ENCODE measurements at regions not wholly inside any gene's neighbourhood (a gene's known extent, or its start where the extent isn't known, plus 50 kb on each side); places are given as distances from the start of the nearest gene placed in this dataset.

- H3K27me3 Mint-ChIP-seq (ENCODE audit: insufficient read depth) = no peaks in the 10 kb centered on the region
- H3K27ac Mint-ChIP-seq = no peak overlapping the region
- no peak overlapping the region for H3K4me3 Mint-ChIP-seq
- H3K36me3 Mint-ChIP-seq (ENCODE audit: low read depth) = peaks cover 17% of the 10 kb centered on the region
- H3K9me3 Mint-ChIP-seq = no peaks in the 10 kb centered on the region
- TF ChIP-seq, protein P1, sequence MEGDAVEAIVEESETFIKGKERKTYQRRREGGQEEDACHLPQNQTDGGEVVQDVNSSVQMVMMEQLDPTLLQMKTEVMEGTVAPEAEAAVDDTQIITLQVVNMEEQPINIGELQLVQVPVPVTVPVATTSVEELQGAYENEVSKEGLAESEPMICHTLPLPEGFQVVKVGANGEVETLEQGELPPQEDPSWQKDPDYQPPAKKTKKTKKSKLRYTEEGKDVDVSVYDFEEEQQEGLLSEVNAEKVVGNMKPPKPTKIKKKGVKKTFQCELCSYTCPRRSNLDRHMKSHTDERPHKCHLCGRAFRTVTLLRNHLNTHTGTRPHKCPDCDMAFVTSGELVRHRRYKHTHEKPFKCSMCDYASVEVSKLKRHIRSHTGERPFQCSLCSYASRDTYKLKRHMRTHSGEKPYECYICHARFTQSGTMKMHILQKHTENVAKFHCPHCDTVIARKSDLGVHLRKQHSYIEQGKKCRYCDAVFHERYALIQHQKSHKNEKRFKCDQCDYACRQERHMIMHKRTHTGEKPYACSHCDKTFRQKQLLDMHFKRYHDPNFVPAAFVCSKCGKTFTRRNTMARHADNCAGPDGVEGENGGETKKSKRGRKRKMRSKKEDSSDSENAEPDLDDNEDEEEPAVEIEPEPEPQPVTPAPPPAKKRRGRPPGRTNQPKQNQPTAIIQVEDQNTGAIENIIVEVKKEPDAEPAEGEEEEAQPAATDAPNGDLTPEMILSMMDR (IDR thresholded peaks at IDR 0.05) = peak; percentile 70
- no peaks in the 10 kb centered on the region for H3K4me1 Mint-ChIP-seq (ENCODE audit: low read depth)
- DNase-seq = no peak
Measured at GRCh38 chr19:5225486-5226345, 114.9 kb downstream of the PTPRS start.

GRCh38 chr19:5224480-5224879 is 116.1 kb downstream of the PTPRS start:
- peaks cover under 1% of the 10 kb centered on the region for H3K27me3 Mint-ChIP-seq (ENCODE audit: insufficient read depth)
- no peak for DNase-seq
- H3K27ac Mint-ChIP-seq = no peak overlapping the region
- no peaks in the 10 kb centered on the region for H3K4me1 Mint-ChIP-seq (ENCODE audit: low read depth)
- TF ChIP-seq, protein P1 (IDR thresholded peaks at IDR 0.05) = no peak
- no peak overlapping the region for H3K4me3 Mint-ChIP-seq
- no peaks in the 10 kb centered on the region for H3K9me3 Mint-ChIP-seq
- peaks cover 25% of the 10 kb centered on the region for H3K36me3 Mint-ChIP-seq (ENCODE audit: low read depth)

DNA sequence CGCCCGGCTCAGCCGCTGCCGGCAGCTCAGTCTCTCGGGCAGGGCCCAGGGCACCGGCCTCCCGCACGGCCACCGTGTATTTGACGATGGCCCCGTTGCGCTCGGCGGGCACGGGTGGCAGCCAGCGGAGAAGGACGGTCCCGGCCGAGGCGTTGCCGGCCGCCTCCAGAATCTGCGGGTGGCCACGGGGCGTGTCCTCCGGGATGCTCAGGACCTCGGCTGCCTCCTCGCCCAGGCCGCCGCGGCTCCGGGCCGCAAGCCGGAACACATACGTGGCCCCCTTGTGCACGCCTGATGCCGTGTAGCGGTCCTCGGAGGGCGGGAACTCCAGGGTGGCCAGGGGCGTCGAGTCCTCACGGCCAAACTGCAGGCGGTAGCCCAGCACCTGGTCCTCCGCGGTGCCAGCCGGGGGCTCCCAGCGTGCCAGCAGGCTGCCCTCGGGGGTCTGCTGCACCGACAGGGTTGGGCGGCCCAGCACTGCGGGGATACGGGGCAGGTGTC is 117.7 kb downstream of the PTPRS start:
- Mint-ChIP-seq H3K27me3 (ENCODE audit: insufficient read depth) (peaks cover 1% of the 10 kb centered on the region), H3K9me3 (no peaks in the 10 kb centered on the region), H3K27ac (no peak overlapping the region), H3K36me3 (ENCODE audit: low read depth) (peaks cover 34% of the 10 kb centered on the region), H3K4me1 (ENCODE audit: low read depth) (no peaks in the 10 kb centered on the region), H3K4me3 (no peak overlapping the region)
- TF ChIP-seq, protein P1 (IDR thresholded peaks at IDR 0.05) = no peak
- DNase-seq = no peak

DNA sequence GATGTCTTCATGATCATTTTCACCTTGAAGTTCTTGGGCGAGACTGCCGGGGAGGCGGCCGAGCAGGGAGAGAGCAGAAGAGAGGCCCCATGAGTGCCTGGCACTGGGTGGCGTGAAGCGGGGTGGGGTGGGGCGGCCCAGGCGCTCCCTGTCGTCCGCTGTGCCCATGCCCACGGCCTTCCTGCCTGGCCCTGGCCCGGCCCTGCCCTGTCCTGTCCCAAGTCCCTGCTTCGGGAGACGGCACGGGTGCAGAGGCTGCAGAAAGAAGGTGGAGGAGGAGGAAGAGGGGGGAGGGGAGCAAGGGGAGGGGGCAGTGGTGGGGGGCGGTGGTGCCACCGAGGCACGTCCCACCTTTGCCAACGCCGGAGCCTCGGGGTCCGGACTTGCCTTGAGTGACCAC is 118.4 kb downstream of the PTPRS start:
- TF ChIP-seq, protein P1 (IDR thresholded peaks at IDR 0.05) = no peak
- H3K27me3 Mint-ChIP-seq (ENCODE audit: insufficient read depth) = peaks cover 1% of the 10 kb centered on the region
- no peaks in the 10 kb centered on the region for H3K9me3 Mint-ChIP-seq
- peaks cover 41% of the 10 kb centered on the region for H3K36me3 Mint-ChIP-seq (ENCODE audit: low read depth)
- DNase-seq = no peak
- H3K4me1 Mint-ChIP-seq (ENCODE audit: low read depth) = no peaks in the 10 kb centered on the region
- no peak overlapping the region for H3K4me3 Mint-ChIP-seq
- H3K27ac Mint-ChIP-seq = no peak overlapping the region

DNA sequence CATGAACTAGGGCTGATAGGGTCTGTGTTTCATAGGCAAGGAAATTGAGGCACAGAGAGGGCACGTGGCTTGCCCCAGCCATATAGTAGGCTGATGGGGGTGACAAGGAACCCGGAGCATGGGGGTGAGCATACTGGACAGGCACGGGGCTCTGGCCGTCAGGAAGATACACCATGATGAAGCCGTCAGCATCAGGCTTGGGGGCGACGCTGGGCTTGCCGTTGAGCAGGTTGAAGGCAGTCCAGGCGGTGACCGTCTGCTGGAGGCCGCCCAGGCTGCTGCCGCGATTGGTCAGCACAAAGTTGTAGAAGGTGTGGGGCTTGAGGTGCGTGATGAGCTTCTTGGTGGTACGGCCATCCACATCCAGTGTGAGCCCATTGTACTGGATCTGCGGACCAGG is 119.7 kb downstream of the PTPRS start:
- DNase-seq = no peak
- Mint-ChIP-seq H3K27ac (no peak overlapping the region), H3K4me1 (ENCODE audit: low read depth) (no peaks in the 10 kb centered on the region), H3K4me3 (no peak overlapping the region), H3K36me3 (ENCODE audit: low read depth) (peaks cover 49% of the 10 kb centered on the region), H3K9me3 (no peaks in the 10 kb centered on the region), H3K27me3 (ENCODE audit: insufficient read depth) (peaks cover 1% of the 10 kb centered on the region)
- TF ChIP-seq, protein P1 (IDR thresholded peaks at IDR 0.05) = no peak
